T-helper 2 cell (primary cell): ENCODE measurements at regions not wholly inside any gene's neighbourhood (a gene's known extent, or its start where the extent isn't known, plus 50 kb on each side); places are given as distances from the start of the nearest gene placed in this dataset.

Experiments
- DNase-seq, 5 experiments: peaks; one replicate each; pipeline versions ENCODE4 v3.0.0 to v3.0.0-alpha.2; 2012 to 2022

DNA sequence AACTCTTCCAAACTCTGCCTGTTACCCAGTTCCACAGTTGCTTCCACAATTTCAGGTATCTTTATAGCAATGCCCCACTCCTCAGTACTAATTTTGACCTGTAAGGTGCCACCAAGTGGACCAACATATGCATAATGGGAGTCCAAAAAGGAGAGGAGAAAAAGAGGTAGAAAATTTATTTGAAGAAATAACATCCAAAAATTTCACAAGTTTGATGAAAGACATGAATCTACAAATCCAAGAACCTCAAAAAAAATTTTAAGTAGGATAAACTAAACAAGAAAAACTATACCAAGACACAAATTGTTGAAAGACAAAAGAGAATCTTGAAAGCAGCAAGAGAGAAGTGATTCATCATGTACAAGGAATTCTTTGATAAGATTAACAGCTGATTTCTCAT is 79.8 kb downstream of the BARX1 start:
- no peak for DNase-seq

DNA sequence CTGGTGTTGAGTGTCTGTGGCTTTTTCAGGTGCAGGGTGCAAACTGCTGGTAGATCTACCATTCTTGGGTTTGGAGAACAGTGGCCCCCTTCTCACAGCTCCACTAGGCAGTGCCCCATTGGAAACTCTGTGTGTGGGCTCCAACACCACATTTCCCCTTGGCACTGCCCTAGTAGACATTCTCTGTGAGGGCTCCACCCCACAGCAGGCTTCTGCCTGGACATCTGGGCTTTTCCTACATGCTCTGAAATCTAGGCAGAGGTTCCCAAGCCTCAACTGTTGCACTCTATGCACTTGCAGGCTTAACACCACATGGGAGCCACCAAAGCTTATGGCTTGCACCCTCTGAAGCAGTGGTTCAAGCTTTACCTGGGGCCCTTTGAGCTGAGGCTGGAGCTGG is 80.9 kb downstream of the BARX1 start:
- no peak for DNase-seq

DNA sequence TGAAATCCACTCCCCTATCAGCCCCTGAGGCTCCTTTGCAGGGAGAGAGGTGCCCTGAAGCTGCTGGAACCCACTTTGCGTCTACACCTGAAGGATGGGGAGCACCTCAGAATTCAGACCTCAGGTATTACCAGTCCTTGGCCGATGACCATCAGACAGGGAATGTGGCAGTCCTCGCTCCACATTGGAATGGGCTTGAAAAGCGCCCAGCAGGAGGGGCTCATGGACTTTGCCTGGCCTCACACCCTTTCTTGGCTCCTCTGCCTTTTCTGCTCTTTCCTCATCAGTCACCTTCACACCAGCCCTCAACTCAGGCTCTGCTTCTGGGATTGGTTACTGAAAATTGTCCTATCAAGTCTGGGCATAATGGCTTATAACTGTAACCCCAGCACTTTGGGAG is 83.9 kb downstream of the BARX1 start:
- no peak for DNase-seq

- no peak for DNase-seq
Observed at GRCh38 chr9:93869863-93870262, 85.3 kb downstream of the BARX1 start.

- no peak for DNase-seq
Observed at GRCh38 chr9:93869088-93869487, 86.1 kb downstream of the BARX1 start.

DNA sequence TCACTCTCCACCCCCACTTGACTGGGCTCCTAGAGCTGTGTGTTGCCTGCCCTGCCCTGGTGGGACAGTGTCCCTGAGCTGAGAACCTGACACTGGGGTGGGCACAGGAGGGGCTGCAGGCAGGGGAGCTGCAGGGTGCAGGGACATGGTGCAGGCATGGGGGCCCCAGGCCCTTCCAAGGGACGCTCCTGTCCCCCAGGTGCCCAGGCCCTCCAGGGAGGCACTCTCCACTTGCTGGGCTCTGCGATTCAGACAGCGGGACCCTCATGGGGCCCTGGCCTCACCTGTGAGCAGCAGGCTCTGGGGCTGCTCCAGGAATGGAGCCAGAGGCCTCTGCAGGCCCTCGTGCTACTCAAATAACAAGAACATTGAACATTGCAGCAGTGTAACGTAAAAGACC is 89.4 kb downstream of the BARX1 start:
- DNase-seq, result no peak

- no peak for DNase-seq
Observed at GRCh38 chr9:93865245-93865644, 89.9 kb downstream of the BARX1 start.

- DNase-seq, result no peak
Observed at GRCh38 chr9:93864840-93865239, 90.3 kb downstream of the BARX1 start.

- DNase-seq, result no peak
Observed at GRCh38 chr9:93864032-93864431, 91.1 kb downstream of the BARX1 start.

DNA sequence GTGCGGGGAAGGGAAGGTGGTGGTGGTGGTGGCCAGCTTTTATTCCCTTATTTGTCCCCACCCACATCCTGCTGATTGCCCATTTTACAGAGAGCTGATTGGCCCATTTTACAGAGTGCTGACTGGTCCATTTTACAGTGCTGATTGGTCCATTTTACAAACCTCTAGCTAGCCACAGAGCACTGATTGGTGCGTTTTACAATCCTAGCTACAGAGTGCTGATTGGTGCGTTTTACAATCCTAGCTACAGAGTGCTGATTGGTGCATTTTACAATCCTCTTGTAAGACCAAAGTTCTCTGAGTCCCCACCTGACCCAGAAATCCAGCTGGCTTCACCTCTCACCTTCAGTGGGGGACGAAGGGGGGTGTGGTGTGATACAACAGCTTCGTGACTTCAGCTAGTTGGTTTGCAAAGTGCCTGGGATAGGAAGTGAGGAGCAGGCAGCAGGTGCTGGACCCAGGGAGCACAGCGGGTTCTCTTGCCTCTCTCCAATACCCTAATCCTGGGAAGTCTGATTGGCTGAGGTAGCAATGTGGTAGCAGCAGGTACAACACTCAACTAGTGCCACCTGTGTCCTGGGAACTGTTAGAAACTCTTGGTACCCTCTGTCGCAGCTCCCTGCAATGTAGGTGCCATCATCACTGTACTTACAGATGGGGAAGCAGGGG is 92.1 kb downstream of the BARX1 start:
- no peak for DNase-seq

DNA sequence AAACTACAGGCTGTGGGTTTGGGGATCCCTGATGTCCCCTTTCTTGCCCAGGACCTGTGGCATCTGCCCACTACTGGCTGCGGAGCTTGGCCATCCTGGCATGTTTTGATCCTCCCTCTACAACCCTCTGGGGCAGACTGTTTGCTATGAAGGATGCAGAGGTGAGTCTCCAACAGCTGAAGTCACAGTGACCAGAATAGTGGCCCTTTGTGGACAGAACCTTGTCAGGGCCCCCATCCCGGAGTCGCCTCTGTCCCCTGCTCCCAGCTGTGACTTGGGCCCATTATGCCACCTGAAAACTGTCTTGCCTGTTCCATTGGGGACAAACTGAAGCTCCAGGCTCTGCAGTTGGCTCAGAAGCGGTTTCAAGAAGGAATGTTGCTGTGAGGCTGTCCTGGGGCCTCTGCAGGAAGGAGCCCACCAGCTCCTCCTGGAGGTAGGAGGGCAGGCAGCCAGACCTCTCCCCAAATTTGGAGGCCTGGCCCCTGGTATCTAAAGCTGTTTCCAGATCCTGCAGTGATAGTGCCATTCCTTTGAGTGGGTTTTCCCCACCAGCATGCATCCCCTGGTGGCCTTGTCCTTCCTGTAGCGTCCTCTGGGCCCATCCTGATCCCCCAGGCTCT is 93.3 kb downstream of the BARX1 start:
- no peak for DNase-seq

DNA sequence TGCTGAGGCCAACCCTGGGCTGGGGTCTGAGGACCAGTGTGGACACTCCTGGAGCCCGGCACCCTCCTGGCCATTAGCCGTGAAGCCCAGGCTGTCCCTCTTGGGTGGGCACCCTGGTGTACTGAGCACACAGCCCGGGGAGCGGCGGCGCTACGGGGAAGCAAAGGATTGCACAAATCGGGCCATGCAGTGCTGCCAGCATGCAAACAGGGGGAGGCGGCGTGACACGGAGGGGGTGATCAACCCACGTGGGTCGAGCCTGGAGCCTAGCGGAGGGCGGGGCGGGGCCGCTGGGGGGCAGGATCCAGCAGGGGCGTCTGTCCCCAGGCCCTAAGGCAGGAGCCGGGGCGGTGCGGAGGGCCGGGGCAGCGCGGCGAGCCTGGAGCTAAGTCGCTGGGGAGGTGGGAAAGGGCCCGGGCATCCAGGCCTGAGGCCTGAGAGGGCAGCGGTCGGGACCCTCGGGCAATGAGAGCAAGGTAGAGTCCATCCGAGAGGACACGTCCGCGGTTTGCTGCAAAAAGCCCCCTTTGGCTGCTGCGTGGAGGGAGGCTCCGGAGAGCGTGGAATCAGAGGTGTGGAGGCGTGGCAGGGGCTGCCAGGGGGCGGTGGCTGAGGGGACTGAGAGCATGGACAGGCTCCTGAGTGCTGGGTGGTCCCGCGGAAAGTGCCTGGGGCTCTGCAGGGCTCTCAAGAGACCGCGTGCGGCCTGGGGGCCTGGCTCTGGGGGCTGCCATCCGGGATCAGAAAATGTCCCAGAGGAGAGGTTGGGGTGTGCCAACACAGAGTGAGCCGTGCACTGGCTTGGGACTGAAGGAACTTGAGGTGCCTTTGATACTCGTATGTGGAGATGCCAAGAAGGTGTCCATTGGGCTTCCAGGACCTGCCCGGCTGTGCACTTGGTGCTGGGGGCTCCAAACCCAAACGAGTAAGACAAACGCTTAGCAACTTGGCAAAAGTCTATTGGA is 94.2 kb downstream of the BARX1 start:
- no peak for DNase-seq

GRCh38 chr9:93859431-93860215 is 95.5 kb downstream of the BARX1 start:
- no peak for DNase-seq

- DNase-seq, result no peak
Observed at GRCh38 chr9:93857528-93857927, 97.6 kb downstream of the BARX1 start.

DNA sequence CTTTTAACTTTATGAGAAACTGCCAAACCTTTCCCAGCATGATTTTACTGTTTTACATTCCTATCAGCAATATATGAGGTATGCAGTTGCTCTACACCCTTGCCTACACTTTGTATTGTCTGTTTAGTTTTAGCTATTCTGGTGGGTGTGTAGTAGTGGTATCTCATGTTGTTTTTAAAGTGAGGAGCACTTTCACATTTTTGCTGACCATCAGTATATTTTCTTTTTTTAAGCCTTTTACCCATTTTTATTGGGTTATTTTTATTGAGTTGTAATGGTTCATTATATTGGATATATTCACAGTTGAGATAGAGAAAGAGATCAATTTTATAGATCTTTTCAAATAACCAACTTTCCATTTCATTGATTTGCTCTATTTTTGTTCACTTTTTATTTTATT is 102.4 kb downstream of the BARX1 start:
- no peak for DNase-seq

DNA sequence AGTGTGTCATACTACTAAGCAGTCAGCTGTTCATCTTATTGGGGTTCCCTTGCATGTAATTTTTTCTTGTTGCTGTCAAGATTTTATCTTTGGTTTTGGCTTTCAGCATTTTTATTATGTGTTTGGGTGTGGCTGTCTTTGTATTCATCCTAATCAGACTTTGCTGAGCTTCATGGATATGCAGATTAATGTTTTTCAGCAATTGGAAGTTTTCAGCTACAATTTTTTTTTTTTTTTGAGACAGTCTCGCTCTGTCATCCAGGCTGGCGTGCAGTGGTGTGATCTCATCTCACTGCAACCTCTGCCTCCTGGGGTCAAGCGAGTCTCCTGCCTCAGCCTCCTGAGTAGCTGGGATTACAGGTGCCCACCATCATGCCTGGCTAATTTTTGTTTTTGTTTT is 108.8 kb downstream of the BARX1 start:
- no peak for DNase-seq

DNA sequence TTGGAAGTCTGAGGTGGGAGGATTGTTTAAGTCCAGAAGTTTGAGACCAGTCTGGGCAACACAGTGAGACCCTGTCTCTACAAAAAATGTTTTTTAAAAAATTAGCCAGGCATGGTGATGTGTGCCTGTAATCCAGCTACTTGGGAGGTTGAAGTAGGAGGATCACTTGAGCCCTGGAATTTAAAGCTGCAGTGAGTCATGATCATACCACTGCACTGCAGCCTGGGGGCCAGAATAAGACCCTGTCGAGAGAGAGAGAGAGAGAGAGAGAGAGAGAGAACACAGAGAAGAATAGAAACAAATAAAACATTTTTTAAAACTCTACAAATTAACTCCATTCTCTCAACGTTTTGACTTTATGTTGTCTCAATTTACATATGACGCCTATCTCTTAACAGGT is 111.8 kb downstream of the BARX1 start:
- no peak for DNase-seq

DNA sequence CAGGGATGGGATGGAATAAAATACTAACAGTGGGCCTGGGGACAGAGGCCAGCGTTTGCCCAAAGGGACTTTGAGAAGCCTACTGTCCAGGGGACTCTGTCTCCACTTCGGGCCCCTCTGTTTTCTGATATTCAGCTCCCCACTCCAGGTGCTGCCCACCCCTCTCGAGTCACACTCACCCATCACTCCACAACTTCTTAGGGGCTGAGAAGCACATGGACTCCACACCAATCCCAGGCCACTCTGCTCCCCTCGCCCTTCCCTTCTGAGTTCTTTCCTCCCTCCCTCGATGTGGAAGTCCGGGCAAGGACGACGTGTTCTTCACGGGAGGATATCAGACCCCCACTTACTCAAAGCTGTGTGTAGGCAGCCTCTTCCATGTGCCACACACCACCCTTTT is 124.5 kb downstream of the BARX1 start:
- DNase-seq, result no peak

DNA sequence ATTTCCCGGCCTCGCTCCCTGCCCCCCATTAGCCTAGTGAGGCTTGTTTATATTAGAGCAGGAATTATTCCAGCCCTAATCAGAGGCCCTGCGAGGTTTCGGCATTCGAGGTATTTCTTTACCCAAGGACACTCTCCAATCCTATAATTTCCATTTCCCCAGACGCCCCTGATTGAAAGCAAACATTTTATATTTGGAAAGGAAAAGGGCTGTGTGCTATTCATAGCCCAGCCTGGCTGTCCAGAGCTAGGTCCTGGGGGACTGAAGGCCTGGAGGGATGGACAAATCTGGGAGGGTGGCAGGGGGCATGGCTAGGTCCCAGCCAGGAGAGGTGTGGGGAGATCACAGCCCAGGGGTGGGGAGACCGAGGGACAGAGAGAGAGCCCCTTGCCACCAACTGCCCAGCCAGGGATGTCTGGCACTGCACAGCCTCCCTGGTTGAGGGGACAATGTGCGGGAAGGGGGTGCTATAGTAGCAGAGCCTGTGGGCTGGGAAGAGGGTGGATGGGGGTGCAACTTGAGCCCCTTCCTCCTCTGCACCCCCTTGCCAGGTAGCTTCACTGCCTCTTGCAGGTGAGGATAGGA is 125.1 kb downstream of the BARX1 start:
- no peak for DNase-seq

- DNase-seq, result no peak
Observed at GRCh38 chr9:93829271-93830011, 125.7 kb downstream of the BARX1 start.

- no peak for DNase-seq
Observed at GRCh38 chr9:93828331-93829097, 126.6 kb downstream of the BARX1 start.
